GM12872 (cell line): ENCODE measurements at regions not wholly inside any gene's neighbourhood (a gene's known extent, or its start where the extent isn't known, plus 50 kb on each side); places are given as distances from the start of the nearest gene placed in this dataset.

Experiments used
- TF ChIP-seq, protein P1 (sequence below): IDR thresholded peaks from 3 replicates; pipeline ENCODE4 v1.5.1; 2011; ENCODE audit warnings: low read depth, mild to moderate bottlenecking, low read length, moderate library complexity; ENCODE audit not compliant: insufficient read depth

- TF ChIP-seq, protein P1, sequence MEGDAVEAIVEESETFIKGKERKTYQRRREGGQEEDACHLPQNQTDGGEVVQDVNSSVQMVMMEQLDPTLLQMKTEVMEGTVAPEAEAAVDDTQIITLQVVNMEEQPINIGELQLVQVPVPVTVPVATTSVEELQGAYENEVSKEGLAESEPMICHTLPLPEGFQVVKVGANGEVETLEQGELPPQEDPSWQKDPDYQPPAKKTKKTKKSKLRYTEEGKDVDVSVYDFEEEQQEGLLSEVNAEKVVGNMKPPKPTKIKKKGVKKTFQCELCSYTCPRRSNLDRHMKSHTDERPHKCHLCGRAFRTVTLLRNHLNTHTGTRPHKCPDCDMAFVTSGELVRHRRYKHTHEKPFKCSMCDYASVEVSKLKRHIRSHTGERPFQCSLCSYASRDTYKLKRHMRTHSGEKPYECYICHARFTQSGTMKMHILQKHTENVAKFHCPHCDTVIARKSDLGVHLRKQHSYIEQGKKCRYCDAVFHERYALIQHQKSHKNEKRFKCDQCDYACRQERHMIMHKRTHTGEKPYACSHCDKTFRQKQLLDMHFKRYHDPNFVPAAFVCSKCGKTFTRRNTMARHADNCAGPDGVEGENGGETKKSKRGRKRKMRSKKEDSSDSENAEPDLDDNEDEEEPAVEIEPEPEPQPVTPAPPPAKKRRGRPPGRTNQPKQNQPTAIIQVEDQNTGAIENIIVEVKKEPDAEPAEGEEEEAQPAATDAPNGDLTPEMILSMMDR, result no peak
Measured at GRCh38 chr10:127657056-127657455, 79.9 kb upstream of the FOXI2 start.

DNA sequence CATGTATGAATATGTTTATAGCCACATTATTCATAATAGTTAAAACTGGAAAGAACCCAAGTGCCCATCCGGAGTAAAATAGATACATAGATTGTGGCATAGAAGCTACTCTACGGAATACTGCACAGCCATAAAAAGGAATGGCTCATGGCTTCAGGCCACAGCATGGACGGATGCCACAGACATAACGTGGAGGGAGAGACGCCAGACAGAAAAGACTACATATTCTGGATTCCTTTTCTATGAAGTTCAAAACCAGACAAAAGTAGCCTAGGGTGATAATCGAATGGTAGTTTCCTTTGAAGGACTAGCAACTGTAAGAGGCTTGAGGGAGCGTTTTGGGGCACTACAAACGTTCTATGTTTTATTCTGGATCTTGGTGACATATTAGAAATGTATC, 58.9 kb upstream of the FOXI2 start:
- TF ChIP-seq, protein P1, result no peak

DNA sequence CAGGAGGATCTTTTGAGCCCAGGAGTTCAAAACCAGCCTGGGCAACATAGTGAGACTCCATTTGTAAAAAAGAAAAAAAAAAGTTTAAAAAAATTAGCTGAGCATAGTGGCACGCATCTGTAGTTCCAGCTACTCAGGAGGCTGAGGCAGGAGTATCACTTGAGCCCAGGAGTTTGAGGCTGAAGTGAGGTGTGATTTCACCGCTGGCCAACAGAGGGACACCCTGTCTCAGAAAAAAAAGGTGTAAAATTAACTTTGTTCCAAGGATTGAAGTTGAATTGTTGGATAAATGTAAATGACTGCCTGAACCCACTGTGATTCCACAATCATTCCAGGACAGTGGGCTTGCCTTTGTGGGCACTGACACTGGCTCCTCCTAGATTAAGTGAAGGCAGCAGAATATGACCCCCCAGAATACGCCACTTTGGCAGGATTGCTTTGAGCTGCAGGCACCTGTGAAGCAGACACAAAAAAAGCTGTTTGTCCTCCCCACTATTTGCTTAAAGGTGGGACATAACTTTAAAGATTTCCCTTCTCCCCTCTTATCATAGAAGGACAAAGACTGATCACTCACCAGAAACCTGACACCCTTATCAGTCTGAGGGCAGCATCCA, 57.2 kb upstream of the FOXI2 start:
- TF ChIP-seq, protein P1, result peak; percentile 46; the same call in 1 of the 3 replicates
